ENCODE measurements at regions not wholly inside any gene's neighbourhood (a gene's known extent, or its start where the extent isn't known, plus 50 kb on each side); places are given as distances from the start of the nearest gene placed in this dataset.

- no peak for TF ChIP-seq POLR2A (IDR thresholded peaks at IDR 0.05)
- TF ChIP-seq CTCF (IDR thresholded peaks at IDR 0.05) = no peak
- H3K9me3 ChIP-seq = no peaks in the 10 kb centered on the region
- intact Hi-C loops (cut with DNase I; ENCODE audit: low total_unique reads) = no loop called here
These were observed 262.7 kb upstream of the CD180 start for GRCh38 chr5:67459253-67459652.

GRCh38 chr5:67455970-67456369 lies 259.4 kb upstream of the CD180 start:
- intact Hi-C loops (cut with DNase I; ENCODE audit: low total_unique reads) = no loop called here
- H3K9me3 ChIP-seq = no peaks in the 10 kb centered on the region
- H3K4me1 ChIP-seq = no peaks in the 10 kb centered on the region
- no peak overlapping the region for H3K27ac ChIP-seq
- H3K36me3 ChIP-seq = no peaks in the 10 kb centered on the region
- no peak overlapping the region for H3K4me3 ChIP-seq
- no peaks in the 10 kb centered on the region for H3K27me3 ChIP-seq
- DNase-seq = no peak
- no peak for TF ChIP-seq CTCF (IDR thresholded peaks at IDR 0.05)
- no peak for TF ChIP-seq POLR2A (IDR thresholded peaks at IDR 0.05)

More at GRCh38 chr5:67459253-67459652, 262.7 kb upstream of the CD180 start:
- Histone ChIP-seq H3K27me3 (no peaks in the 10 kb centered on the region), H3K27ac (no peak overlapping the region), H3K36me3 (no peaks in the 10 kb centered on the region), H3K4me3 (no peak overlapping the region), H3K4me1 (no peaks in the 10 kb centered on the region)
- DNase-seq = no peak

- intact Hi-C loops (cut with DNase I; ENCODE audit: low total_unique reads) = no loop called here
- no peaks in the 10 kb centered on the region for H3K27me3 ChIP-seq
- DNase-seq = no peak
- H3K36me3 ChIP-seq = no peaks in the 10 kb centered on the region
- no peak overlapping the region for H3K4me3 ChIP-seq
- H3K4me1 ChIP-seq = no peaks in the 10 kb centered on the region
- TF ChIP-seq POLR2A (IDR thresholded peaks at IDR 0.05) (no peak), CTCF (IDR thresholded peaks at IDR 0.05) (no peak)
- no peak overlapping the region for H3K27ac ChIP-seq
- no peaks in the 10 kb centered on the region for H3K9me3 ChIP-seq
These were observed 258.5 kb upstream of the CD180 start for GRCh38 chr5:67454957-67455561.

GRCh38 chr5:67453111-67453905 lies 256.7 kb upstream of the CD180 start:
- H3K36me3 ChIP-seq = no peaks in the 10 kb centered on the region
- no peaks in the 10 kb centered on the region for H3K27me3 ChIP-seq
- H3K4me3 ChIP-seq = no peak overlapping the region
- TF ChIP-seq POLR2A (IDR thresholded peaks at IDR 0.05) = no peak
- no peak for TF ChIP-seq CTCF (IDR thresholded peaks at IDR 0.05)
- DNase-seq = no peak
- no peaks in the 10 kb centered on the region for H3K9me3 ChIP-seq
- no peaks in the 10 kb centered on the region for H3K4me1 ChIP-seq
- no peak overlapping the region for H3K27ac ChIP-seq
- intact Hi-C loops (cut with DNase I; ENCODE audit: low total_unique reads) = no loop called here

GRCh38 chr5:67451640-67452279 lies 255.2 kb upstream of the CD180 start:
- Histone ChIP-seq H3K27ac (no peak overlapping the region), H3K36me3 (no peaks in the 10 kb centered on the region), H3K4me3 (no peak overlapping the region), H3K9me3 (no peaks in the 10 kb centered on the region), H3K27me3 (no peaks in the 10 kb centered on the region), H3K4me1 (no peaks in the 10 kb centered on the region)
- TF ChIP-seq POLR2A (IDR thresholded peaks at IDR 0.05) = no peak
- no peak for TF ChIP-seq CTCF (IDR thresholded peaks at IDR 0.05)
- intact Hi-C loops (cut with DNase I; ENCODE audit: low total_unique reads) = no loop called here
- DNase-seq = no peak

Measured in uterus (tissue), 3 donors.